OCI-LY7 (cell line): ENCODE measurements at regions not wholly inside any gene's neighbourhood (a gene's known extent, or its start where the extent isn't known, plus 50 kb on each side); places are given as distances from the start of the nearest gene placed in this dataset.

Experiments
- CTCF ChIP-seq: fragments of 200-600 bp; sonication (generic); conservative IDR thresholded peaks from 2 replicates; pipeline ENCODE4 v1.5.1; 2014; ENCODE audit warnings: mild to moderate bottlenecking, antibody characterized with exemption, low read length, moderate library complexity, mixed read lengths
- EZH2phosphoT487 ChIP-seq: fragments of 200-600 bp; sonication (generic); IDR thresholded peaks from 2 replicates; pipeline ENCODE4 v1.6.1; 2018; ENCODE audit warnings: low read depth, borderline replicate concordance, mild to moderate bottlenecking, mixed run types, antibody characterized with exemption, low read length, moderate library complexity, mixed read lengths

DNA sequence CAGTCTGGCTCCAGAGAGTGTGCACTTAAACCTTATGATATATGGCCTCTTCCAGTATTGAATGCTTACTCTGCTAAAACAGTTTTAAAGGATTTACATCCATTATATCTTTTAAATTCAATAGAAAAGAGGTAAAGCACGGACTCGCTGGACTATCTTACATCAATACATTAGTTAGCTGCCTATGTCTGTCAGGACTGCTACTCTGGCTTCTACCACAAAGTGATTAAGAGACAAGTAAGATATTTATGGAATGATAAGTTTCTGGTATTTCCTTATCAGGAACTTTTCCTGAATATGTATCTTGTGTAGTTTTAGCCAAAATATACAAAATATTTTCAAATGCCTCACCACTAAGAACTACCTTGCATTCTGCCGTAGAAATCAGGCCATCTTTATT lies 295.1 kb downstream of the ISL1 start:
- TF ChIP-seq CTCF (no peak), EZH2phosphoT487 (no peak)
